GM12892 (cell line): ENCODE measurements at regions not wholly inside any gene's neighbourhood (a gene's known extent, or its start where the extent isn't known, plus 50 kb on each side); places are given as distances from the start of the nearest gene placed in this dataset.

Experiments used
- POLR2A ChIP-seq: IDR thresholded peaks from 2 replicates; pipeline ENCODE4 v1.6.1; 2011; ENCODE audit warnings: low read depth, low read length, control low read depth
- POLR2AphosphoS5 ChIP-seq: IDR thresholded peaks from 2 replicates; pipeline ENCODE4 v1.6.1; 2011; ENCODE audit warnings: low read depth, low read length, control low read depth
- TAF1 ChIP-seq: IDR thresholded peaks from 2 replicates; pipeline ENCODE4 v1.6.1; 2011; ENCODE audit warnings: low read depth, mild to moderate bottlenecking, control low read depth, low read length, borderline replicate concordance

- TF ChIP-seq POLR2A: no peak
- no peak for TF ChIP-seq POLR2AphosphoS5
- no peak for TF ChIP-seq TAF1
Observed at GRCh38 chr4:14254926-14255325, 627.4 kb upstream of the BOD1L1 start.
